Loucy (cell line): ENCODE measurements at regions not wholly inside any gene's neighbourhood (a gene's known extent, or its start where the extent isn't known, plus 50 kb on each side); places are given as distances from the start of the nearest gene placed in this dataset.

ENCODE experiments used
- H2AFZ ChIP-seq: fragments of 200-600 bp; sonication (generic); 2 replicates; pipeline ENCODE4 v1.6.0; 2016; ENCODE audit warnings: antibody characterized with exemption, mild to moderate bottlenecking, low read length, moderate library complexity
- H3F3A ChIP-seq: fragments of 200-600 bp; 2 replicates; pipeline ENCODE4 v1.6.0; 2016; ENCODE audit warnings: antibody characterized with exemption, low read depth, mild to moderate bottlenecking
- H3K27me3 ChIP-seq: fragments of 200-600 bp; sonication (generic); 2 replicates; pipeline ENCODE4 v1.6.1; 2014; ENCODE audit warnings: low read length, mild to moderate bottlenecking; ENCODE audit not compliant: insufficient read depth, poor library complexity, severe bottlenecking
- H3K36me3 ChIP-seq: fragments of 200-600 bp; sonication (generic); 2 replicates; pipeline ENCODE4 v1.6.1; 2016; ENCODE audit warnings: low read length; ENCODE audit not compliant: insufficient read depth
- H3K4me1 ChIP-seq: fragments of 200-600 bp; sonication (generic); 2 replicates; pipeline ENCODE4 v1.5.1; 2014; ENCODE audit warnings: low read length, mild to moderate bottlenecking; ENCODE audit not compliant: insufficient read depth, poor library complexity, severe bottlenecking
- H3K4me2 ChIP-seq: fragments of 200-600 bp; sonication (generic); 2 replicates; pipeline ENCODE4 v1.6.0; 2014; ENCODE audit warnings: antibody characterized with exemption, low read length, low read depth, mild to moderate bottlenecking; ENCODE audit not compliant: poor library complexity, severe bottlenecking
- H3K4me3 ChIP-seq: fragments of 200-600 bp; sonication (generic); 2 replicates; pipeline ENCODE4 v1.5.1; 2014; ENCODE audit warnings: low read length, mild to moderate bottlenecking, mixed read lengths; ENCODE audit not compliant: poor library complexity, severe bottlenecking
- H3K79me2 ChIP-seq: fragments of 200-600 bp; sonication (generic); 2 replicates; pipeline ENCODE4 v1.6.1; 2014; ENCODE audit warnings: low read length; ENCODE audit not compliant: insufficient read depth
- H3K9ac ChIP-seq: fragments of 200-600 bp; sonication (generic); 2 replicates; pipeline ENCODE4 v1.6.0; 2014; ENCODE audit warnings: mild to moderate bottlenecking, low read depth, low read length, moderate library complexity; ENCODE audit not compliant: poor library complexity, severe bottlenecking
- H3K9me2 ChIP-seq: fragments of 200-600 bp; sonication (generic); replicated peaks from 2 replicates; pipeline ENCODE4 v1.6.1; 2016; ENCODE audit warnings: low read depth, low read length, mixed read lengths
- H3K9me3 ChIP-seq: fragments of 200-600 bp; sonication (generic); 2 replicates; pipeline ENCODE4 v1.6.1; 2014; ENCODE audit warnings: mild to moderate bottlenecking, antibody characterized with exemption, low read length, low read depth; ENCODE audit not compliant: insufficient read depth
- H4K20me1 ChIP-seq: fragments of 200-600 bp; sonication (generic); 2 replicates; pipeline ENCODE4 v1.6.0; 2014; ENCODE audit warnings: antibody characterized with exemption, low read length, mild to moderate bottlenecking; ENCODE audit not compliant: insufficient read depth, poor library complexity, severe bottlenecking
- CTCF ChIP-seq: fragments of 200-600 bp; sonication (generic); conservative IDR thresholded peaks from 2 replicates; pipeline ENCODE4 v1.5.1; 2014; ENCODE audit warnings: mild to moderate bottlenecking, antibody characterized with exemption, low read length
- EZH2phosphoT487 ChIP-seq: fragments of 200-600 bp; IDR thresholded peaks from 2 replicates; pipeline ENCODE4 v1.6.1; 2018; ENCODE audit warnings: antibody characterized with exemption, mild to moderate bottlenecking, moderate library complexity, borderline replicate concordance

DNA sequence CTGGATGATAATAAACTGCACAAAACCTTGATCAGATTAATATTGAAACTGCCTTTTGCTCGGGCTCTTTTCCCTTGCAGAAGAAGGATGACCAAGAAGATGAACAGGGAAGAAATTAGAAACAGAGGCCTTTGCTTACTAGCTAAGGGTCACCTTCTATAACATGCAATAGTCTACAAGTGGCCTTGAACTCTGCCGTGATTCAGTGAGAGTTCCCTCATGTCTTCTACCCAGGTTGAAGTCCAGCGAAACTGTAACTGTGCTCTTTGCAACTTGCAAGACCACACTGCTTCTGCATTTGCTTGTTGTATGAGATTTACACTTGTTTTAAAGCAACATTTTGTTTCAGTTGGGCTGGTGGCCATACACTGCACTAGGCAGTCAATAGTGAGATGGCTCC, 108.4 kb downstream of the IGLL1 start:
- no peak overlapping the region for H3K4me2 ChIP-seq
- H3K4me1 ChIP-seq, result no peaks in the 10 kb centered on the region

GRCh38 chr22:23470811-23471389, 109.2 kb downstream of the IGLL1 start:
- no peaks in the 10 kb centered on the region for H3K27me3 ChIP-seq
- H3K36me3 ChIP-seq, result no peaks in the 10 kb centered on the region
- no peak overlapping the region for H3K4me2 ChIP-seq
- H3K9ac ChIP-seq, result no peak overlapping the region
- no peaks in the 10 kb centered on the region for H3K9me2 ChIP-seq
- no peak overlapping the region for H2AFZ ChIP-seq
- H3K79me2 ChIP-seq, result no peaks in the 10 kb centered on the region
- TF ChIP-seq EZH2phosphoT487 (no peak), CTCF (no peak)
- H3K4me3 ChIP-seq, result no peak overlapping the region
- H3K4me1 ChIP-seq, result no peaks in the 10 kb centered on the region
- H4K20me1 ChIP-seq, result no peaks in the 10 kb centered on the region
- H3K9me3 ChIP-seq, result no peaks in the 10 kb centered on the region
- no peaks in the 10 kb centered on the region for H3F3A ChIP-seq

More for the DNA sequence above, 108.4 kb downstream of the IGLL1 start:
- no peak overlapping the region for H3K4me3 ChIP-seq
- TF ChIP-seq EZH2phosphoT487, result no peak
- TF ChIP-seq CTCF, result no peak
- no peaks in the 10 kb centered on the region for H3K27me3 ChIP-seq
- H3K79me2 ChIP-seq, result no peaks in the 10 kb centered on the region
- no peak overlapping the region for H3K9ac ChIP-seq
- no peaks in the 10 kb centered on the region for H3K9me3 ChIP-seq
- H2AFZ ChIP-seq, result no peak overlapping the region
- H3F3A ChIP-seq, result no peaks in the 10 kb centered on the region
- no peaks in the 10 kb centered on the region for H3K9me2 ChIP-seq
- no peaks in the 10 kb centered on the region for H3K36me3 ChIP-seq
- no peaks in the 10 kb centered on the region for H4K20me1 ChIP-seq

DNA sequence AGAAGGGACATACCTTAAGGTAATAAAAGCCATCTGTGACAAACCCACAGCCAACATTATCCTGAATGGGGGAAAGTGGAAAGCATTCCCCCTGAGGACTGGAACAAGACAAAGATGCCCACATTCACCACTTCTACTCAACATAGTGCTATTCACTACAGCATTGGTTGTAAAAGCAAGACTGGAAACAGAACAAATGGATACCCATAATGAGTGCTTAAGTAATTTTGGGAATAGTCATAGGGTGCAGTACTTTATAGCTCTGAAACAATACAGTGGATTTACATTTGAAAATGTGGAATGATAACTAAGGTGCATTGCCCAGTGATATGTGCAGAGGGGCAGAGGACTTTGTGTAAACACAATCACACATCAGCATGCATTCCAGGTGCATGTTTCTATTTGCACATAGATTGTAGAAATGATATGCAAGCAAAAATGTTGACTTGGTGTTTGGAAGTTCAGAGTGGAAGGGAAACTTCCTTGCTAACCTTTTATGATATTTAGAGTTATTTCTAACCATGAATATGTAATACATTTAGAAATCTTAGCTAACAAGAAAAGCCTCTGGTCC, 112.3 kb downstream of the IGLL1 start:
- Histone ChIP-seq H2AFZ (no peak overlapping the region), H3K79me2 (no peaks in the 10 kb centered on the region), H4K20me1 (no peaks in the 10 kb centered on the region), H3K4me1 (peaks cover 8% of the 10 kb centered on the region), H3K4me2 (no peak overlapping the region), H3K9me2 (no peaks in the 10 kb centered on the region), H3K9me3 (no peaks in the 10 kb centered on the region), H3K4me3 (no peak overlapping the region), H3F3A (no peaks in the 10 kb centered on the region), H3K9ac (no peak overlapping the region), H3K36me3 (no peaks in the 10 kb centered on the region), H3K27me3 (no peaks in the 10 kb centered on the region)
- TF ChIP-seq CTCF, result no peak
- no peak for TF ChIP-seq EZH2phosphoT487
